K562 (cell line): ENCODE measurements at regions not wholly inside any gene's neighbourhood (a gene's known extent, or its start where the extent isn't known, plus 50 kb on each side); places are given as distances from the start of the nearest gene placed in this dataset.

Experiments
- ATAC-seq: fragments of 200-7000 bp; cut with Tn5 transposase; 3 replicates; pipeline ENCODE4 v1.9.1; 2020; ENCODE audit warnings: moderate library complexity
- BruUV-seq: library from RNA; stranded (reverse); fragments of 400-500 nt; replicated peaks from 2 replicates; lab custom pipeline; 2021; lab: Mats Ljungman, UMichigan
- CTCF ChIA-PET: fragments of 300-600 bp; formaldehyde crosslinking; extraction: SDS; loops from one replicate; lab custom pipeline; 2021; ENCODE audit warnings: low intra/inter-chr PET ratio; lab: Yijun Ruan, JAX
- POLR2A ChIA-PET: fragments of 300-600, 350-650 bp; sonication (Branson Sonifier 250); formaldehyde crosslinking; extraction: SDS; loops from one replicate; lab custom pipeline; 2021; ENCODE audit warnings: antibody characterized with exemption, inconsistent platforms; lab: Yijun Ruan, JAX
- DNase-seq, 4 experiments: peaks; one replicate each; pipeline versions ENCODE4 v3.0.0 to v3.0.0-alpha.2; 2011 to 2018; ENCODE audit warnings: low spot score in 3 of 4, mixed read lengths in 3 of 4; ENCODE audit errors: extremely low read depth in 1 of 4
- FAIRE-seq: peaks from 2 replicates; lab custom pipeline; 2011; peaks lifted over from hg19 to GRCh38; lab: Jason Lieb, UNC
- H2AFZ ChIP-seq: 2 replicates; pipeline ENCODE4 v1.6.0; 2011; ENCODE audit warnings: low read depth, low read length, control low read depth, inconsistent platforms
- H3K27ac ChIP-seq: fragments of 200-600 bp; 3 replicates; pipeline ENCODE4 v1.8.0; 2011; ENCODE audit warnings: low read depth, mild to moderate bottlenecking, control low read depth, inconsistent platforms, low read length, moderate library complexity, mixed read lengths; ENCODE audit errors: extremely low read depth
- H3K27me3 ChIP-seq, 2 experiments: fragments of 300-600 bp in 1 of 2; 2 replicates in 1 of 2; 3 replicates in 1 of 2; pipeline versions ENCODE4 v1.6.0 to v1.8.0; 2011; ENCODE audit warnings: inconsistent platforms in 2 of 2, low read length in 2 of 2, mild to moderate bottlenecking in 1 of 2, mixed read lengths in 1 of 2, moderate library complexity in 1 of 2; ENCODE audit not compliant: control insufficient read depth in 2 of 2, insufficient read depth in 2 of 2
- H3K36me3 ChIP-seq: fragments of 300-600 bp; 3 replicates; pipeline ENCODE4 v1.8.0; 2011; ENCODE audit warnings: mild to moderate bottlenecking, low read length, inconsistent platforms; ENCODE audit not compliant: control insufficient read depth, insufficient read depth
- H3K4me1 ChIP-seq, 2 experiments: fragments of 200-600 bp in 1 of 2; replicated peaks in 1 of 2; 2 replicates in 1 of 2; 3 replicates in 1 of 2; pipeline versions ENCODE4 v1.5.1 to v1.8.0; 2011; ENCODE audit warnings: inconsistent platforms in 2 of 2, low read length in 2 of 2, mild to moderate bottlenecking in 1 of 2, mixed read lengths in 1 of 2, moderate library complexity in 1 of 2; ENCODE audit not compliant: control insufficient read depth in 2 of 2, insufficient read depth in 2 of 2
- H3K4me2 ChIP-seq: 2 replicates; pipeline ENCODE4 v1.6.1; 2011; ENCODE audit warnings: low read length, control low read depth, inconsistent platforms, mixed read lengths; ENCODE audit not compliant: insufficient read depth
- H3K4me3 ChIP-seq: fragments of 200-600 bp; sonication (generic), shearing (Covaris generic); 2 replicates; pipeline ENCODE4 v1.5.1; 2016; ENCODE audit warnings: control low read depth, inconsistent platforms
- H3K79me2 ChIP-seq: fragments of 200-600 bp; 3 replicates; pipeline ENCODE4 v1.8.0; 2011; ENCODE audit warnings: low read length, inconsistent platforms; ENCODE audit not compliant: control insufficient read depth, insufficient read depth
- H3K9ac ChIP-seq, 2 experiments: 2 replicates each; pipeline versions ENCODE4 v1.6.0 to v1.6.1; 2011; ENCODE audit warnings: low read depth in 2 of 2, low read length in 2 of 2, control low read depth in 1 of 2, inconsistent platforms in 1 of 2, mild to moderate bottlenecking in 1 of 2, mixed read lengths in 1 of 2; ENCODE audit not compliant: insufficient read depth in 1 of 2
- H3K9me1 ChIP-seq: one replicate; pipeline ENCODE4 v1.6.0; 2011; ENCODE audit warnings: inconsistent platforms, mild to moderate bottlenecking, low read length, moderate library complexity; ENCODE audit not compliant: control insufficient read depth, insufficient read depth
- H3K9me3 ChIP-seq: replicated peaks from 2 replicates; pipeline ENCODE4 v1.5.1; 2011; ENCODE audit warnings: low read depth, low read length, inconsistent platforms; ENCODE audit not compliant: control insufficient read depth, insufficient read depth
- H4K20me1 ChIP-seq: replicated peaks from 2 replicates; pipeline ENCODE4 v1.6.1; 2011; ENCODE audit warnings: low read length, inconsistent platforms, mixed read lengths; ENCODE audit not compliant: control insufficient read depth, insufficient read depth
- ATF1 ChIP-seq, 2 experiments: fragments of 450-650 bp in 1 of 2; IDR thresholded peaks; 2 replicates each; pipeline ENCODE4 v1.6.1; 2016; ENCODE audit warnings: missing compliant biosample characterization in 1 of 2, missing genetic modification characterization in 1 of 2
- HNRNPLL ChIP-seq: fragments of 200-400 bp; formaldehyde crosslinking; IDR thresholded peaks from 2 replicates; pipeline ENCODE4 v1.6.1; 2017; ENCODE audit warnings: low read length, low read depth, mild to moderate bottlenecking; ENCODE audit not compliant: poor library complexity, severe bottlenecking
- MXI1 ChIP-seq: IDR thresholded peaks from 2 replicates; pipeline ENCODE4 v1.6.1; 2011; ENCODE audit warnings: low read depth, mild to moderate bottlenecking, improper control_type of control experiment, low read length
- MYC ChIP-seq, 2 experiments: fragments of 250-450 bp in 1 of 2; sonication (Bioruptor Pico) in 1 of 2; IDR thresholded peaks; 2 replicates each; pipeline versions ENCODE4 v1.5.1 to v1.6.1; 2012 to 2021; ENCODE audit warnings: low read depth in 2 of 2, borderline replicate concordance in 1 of 2, improper control_type of control experiment in 1 of 2, low read length in 1 of 2, mild to moderate bottlenecking in 1 of 2, moderate library complexity in 1 of 2
- NFIX ChIP-seq: fragments of 250-450 bp; sonication (Bioruptor Pico); IDR thresholded peaks from 2 replicates; pipeline ENCODE4 v1.4.0; 2020; ENCODE audit warnings: low read depth, mild to moderate bottlenecking, moderate library complexity
- SIRT6 ChIP-seq: IDR thresholded peaks from one replicate; pipeline ENCODE4 v1.6.1; 2012; ENCODE audit warnings: low read depth, mild to moderate bottlenecking, control low read depth, inconsistent platforms, low read length, moderate library complexity
- SMC3 ChIP-seq: conservative IDR thresholded peaks from 2 replicates; pipeline ENCODE4 v1.6.1; 2011; ENCODE audit warnings: low read depth, low read length, improper control_type of control experiment; ENCODE audit not compliant: insufficient read depth
- ZNF3 ChIP-seq: fragments of 250-450 bp; sonication (Bioruptor Pico); IDR thresholded peaks from 2 replicates; pipeline ENCODE4 v1.5.0; 2021; ENCODE audit warnings: mild to moderate bottlenecking, moderate library complexity
- ZSCAN29 ChIP-seq: fragments of 450-650 bp; IDR thresholded peaks from 2 replicates; pipeline ENCODE4 v1.6.1; 2017
- WGBS: fragments of 100-300 bp; shearing (Covaris generic); methylation state at CpG from one replicate; pipeline ENCODE4 v1.1.6; 2016; ENCODE audit warnings: low coverage, mixed read lengths; ENCODE audit not compliant: insufficient coverage; ENCODE audit errors: missing lambda C conversion rate; 5-methylcytosine and 5-hydroxymethylcytosine counted together
- in situ Hi-C: fragments of 300-500 bp; cut with MboI; formaldehyde crosslinking; loops from 4 replicates; pipeline ENCODE4 v1.15.0; 2018; ENCODE audit warnings: inconsistent platforms, mixed read lengths
- intact Hi-C: fragments of 100-400 bp; cut with micrococcal nuclease; formaldehyde crosslinking; loops from 2 replicates; pipeline ENCODE4 v1.14.2; 2022
- TF ChIP-seq, protein P1 (sequence below), 2 experiments: fragments of 450-650 bp; IDR thresholded peaks; 2 replicates each; pipeline ENCODE4 v1.6.1; 2018; ENCODE audit warnings: mild to moderate bottlenecking in 2 of 2, low read depth in 1 of 2; ENCODE audit not compliant: partially characterized antibody in 2 of 2
- TF ChIP-seq, protein P2 (sequence below): fragments of 250-450 bp; sonication (Bioruptor Pico); IDR thresholded peaks from 2 replicates; pipeline ENCODE4 v1.4.0; 2020; ENCODE audit warnings: mild to moderate bottlenecking
- TF ChIP-seq, protein P3 (sequence below): sonication (generic); formaldehyde crosslinking; IDR thresholded peaks from 2 replicates; pipeline ENCODE4 v1.8.1; 2022; ENCODE audit warnings: missing genetic modification reagents

- in situ Hi-C loops = loop anchor here (5.0 kb wide), 1 partner anchor 89 kb away; no protein-coding TSS in a partner anchor
- Histone ChIP-seq H2AFZ (peak overlapping the region; percentile 99), H3K36me3 (no peaks in the 10 kb centered on the region), H3K4me3 (peak overlapping the region; percentile 36), H3K27me3 (no peaks in the 10 kb centered on the region), H4K20me1 (no peaks in the 10 kb centered on the region), H3K9me3 (no peaks in the 10 kb centered on the region; the same call in 1 of the 2 replicates), H3K4me1 (peaks cover 9 to 26% of the 10 kb centered on the region in 2 experiments; a peak in 4 of 5 replicates), H3K9ac (peak overlapping the region; percentile 64 to 78; a peak in 3 of 4 replicates), H3K4me2 (peak overlapping the region; percentile 92), H3K27ac (peak overlapping the region; percentile 41; the same call in 2 of the 3 replicates), H3K9me1 (no peaks in the 10 kb centered on the region), H3K79me2 (no peaks in the 10 kb centered on the region)
- peak; percentile 93 for FAIRE-seq
- WGBS = 5% methylated on average over 19 of the region's 20 CpGs
- intact Hi-C loops = loop anchor here (1.0 to 5.0 kb wide), 6 partner anchors 75 to 854 kb away; partner anchors contain the start of genes EIF4G2 and ZBED5
- ChIA-PET CTCF (interaction anchor here (0.9 to 3.7 kb wide), 5 partner anchors 44 to 142 kb away, joined by 4 to 46 read pairs (median 6); no protein-coding TSS in a partner anchor), POLR2A (interaction anchor here (0.6 to 2.7 kb wide), 15 partner anchors 9 to 1880 kb away, joined by 3 to 26 read pairs (median 3); partner anchors contain the start of genes EIF4G2 and ZBED5)
- DNase-seq = peak; percentile 81 to 93 (median 84)
- no TSS peak for BruUV-seq
- peak; percentile 97 for ATAC-seq
- TF ChIP-seq, protein P1, sequence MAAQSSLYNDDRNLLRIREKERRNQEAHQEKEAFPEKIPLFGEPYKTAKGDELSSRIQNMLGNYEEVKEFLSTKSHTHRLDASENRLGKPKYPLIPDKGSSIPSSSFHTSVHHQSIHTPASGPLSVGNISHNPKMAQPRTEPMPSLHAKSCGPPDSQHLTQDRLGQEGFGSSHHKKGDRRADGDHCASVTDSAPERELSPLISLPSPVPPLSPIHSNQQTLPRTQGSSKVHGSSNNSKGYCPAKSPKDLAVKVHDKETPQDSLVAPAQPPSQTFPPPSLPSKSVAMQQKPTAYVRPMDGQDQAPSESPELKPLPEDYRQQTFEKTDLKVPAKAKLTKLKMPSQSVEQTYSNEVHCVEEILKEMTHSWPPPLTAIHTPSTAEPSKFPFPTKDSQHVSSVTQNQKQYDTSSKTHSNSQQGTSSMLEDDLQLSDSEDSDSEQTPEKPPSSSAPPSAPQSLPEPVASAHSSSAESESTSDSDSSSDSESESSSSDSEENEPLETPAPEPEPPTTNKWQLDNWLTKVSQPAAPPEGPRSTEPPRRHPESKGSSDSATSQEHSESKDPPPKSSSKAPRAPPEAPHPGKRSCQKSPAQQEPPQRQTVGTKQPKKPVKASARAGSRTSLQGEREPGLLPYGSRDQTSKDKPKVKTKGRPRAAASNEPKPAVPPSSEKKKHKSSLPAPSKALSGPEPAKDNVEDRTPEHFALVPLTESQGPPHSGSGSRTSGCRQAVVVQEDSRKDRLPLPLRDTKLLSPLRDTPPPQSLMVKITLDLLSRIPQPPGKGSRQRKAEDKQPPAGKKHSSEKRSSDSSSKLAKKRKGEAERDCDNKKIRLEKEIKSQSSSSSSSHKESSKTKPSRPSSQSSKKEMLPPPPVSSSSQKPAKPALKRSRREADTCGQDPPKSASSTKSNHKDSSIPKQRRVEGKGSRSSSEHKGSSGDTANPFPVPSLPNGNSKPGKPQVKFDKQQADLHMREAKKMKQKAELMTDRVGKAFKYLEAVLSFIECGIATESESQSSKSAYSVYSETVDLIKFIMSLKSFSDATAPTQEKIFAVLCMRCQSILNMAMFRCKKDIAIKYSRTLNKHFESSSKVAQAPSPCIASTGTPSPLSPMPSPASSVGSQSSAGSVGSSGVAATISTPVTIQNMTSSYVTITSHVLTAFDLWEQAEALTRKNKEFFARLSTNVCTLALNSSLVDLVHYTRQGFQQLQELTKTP (IDR thresholded peaks at IDR 0.05; ENCODE audit: low read depth in 1 of 2, partially characterized antibody in 2 of 2) = peak in 1 of 2 experiments; percentile 21
- peak; percentile 94 for TF ChIP-seq SMC3
- no peak for TF ChIP-seq MXI1
- no peak for TF ChIP-seq ZNF3 (CRISPR knock-in tag)
- TF ChIP-seq MYC (IDR thresholded peaks at IDR 0.05; ENCODE audit: low read depth, low read length) = no peak
- no peak for TF ChIP-seq MYC (CRISPR knock-in tag; IDR thresholded peaks at IDR 0.05; ENCODE audit: borderline replicate concordance, low read depth)
- TF ChIP-seq SIRT6 = no peak
- 0 out of 2 replicates have a peak, but pooled peaks have one; percentile 8 for TF ChIP-seq NFIX (CRISPR knock-in tag)
- TF ChIP-seq, protein P2, sequence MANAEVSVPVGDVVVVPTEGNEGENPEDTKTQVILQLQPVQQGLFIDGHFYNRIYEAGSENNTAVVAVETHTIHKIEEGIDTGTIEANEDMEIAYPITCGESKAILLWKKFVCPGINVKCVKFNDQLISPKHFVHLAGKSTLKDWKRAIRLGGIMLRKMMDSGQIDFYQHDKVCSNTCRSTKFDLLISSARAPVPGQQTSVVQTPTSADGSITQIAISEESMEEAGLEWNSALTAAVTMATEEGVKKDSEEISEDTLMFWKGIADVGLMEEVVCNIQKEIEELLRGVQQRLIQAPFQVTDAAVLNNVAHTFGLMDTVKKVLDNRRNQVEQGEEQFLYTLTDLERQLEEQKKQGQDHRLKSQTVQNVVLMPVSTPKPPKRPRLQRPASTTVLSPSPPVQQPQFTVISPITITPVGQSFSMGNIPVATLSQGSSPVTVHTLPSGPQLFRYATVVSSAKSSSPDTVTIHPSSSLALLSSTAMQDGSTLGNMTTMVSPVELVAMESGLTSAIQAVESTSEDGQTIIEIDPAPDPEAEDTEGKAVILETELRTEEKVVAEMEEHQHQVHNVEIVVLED = no peak
- TF ChIP-seq ATF1 (CRISPR knock-in tag; IDR thresholded peaks at IDR 0.05) = no peak
- 0 out of 2 replicates have a peak, but pooled peaks have one; percentile 23 for TF ChIP-seq ATF1 (tag; IDR thresholded peaks at IDR 0.05)
- TF ChIP-seq HNRNPLL = peak; percentile 49
- TF ChIP-seq ZSCAN29 = 0 out of 2 replicates have a peak, but pooled peaks have one; percentile 65
- TF ChIP-seq, protein P3, sequence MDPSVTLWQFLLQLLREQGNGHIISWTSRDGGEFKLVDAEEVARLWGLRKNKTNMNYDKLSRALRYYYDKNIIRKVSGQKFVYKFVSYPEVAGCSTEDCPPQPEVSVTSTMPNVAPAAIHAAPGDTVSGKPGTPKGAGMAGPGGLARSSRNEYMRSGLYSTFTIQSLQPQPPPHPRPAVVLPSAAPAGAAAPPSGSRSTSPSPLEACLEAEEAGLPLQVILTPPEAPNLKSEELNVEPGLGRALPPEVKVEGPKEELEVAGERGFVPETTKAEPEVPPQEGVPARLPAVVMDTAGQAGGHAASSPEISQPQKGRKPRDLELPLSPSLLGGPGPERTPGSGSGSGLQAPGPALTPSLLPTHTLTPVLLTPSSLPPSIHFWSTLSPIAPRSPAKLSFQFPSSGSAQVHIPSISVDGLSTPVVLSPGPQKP (CRISPR knock-in tag) = no peak
Measured at GRCh38 chr11:10933455-10934292, 75.8 kb upstream of the ZBED5 start.
